VCaP (cell line): ENCODE measurements at regions not wholly inside any gene's neighbourhood (a gene's known extent, or its start where the extent isn't known, plus 50 kb on each side); places are given as distances from the start of the nearest gene placed in this dataset.

Experiments used
- H3K27ac ChIP-seq: fragments of 450-650 bp; 2 replicates; pipeline ENCODE4 v1.5.1; 2017
- TF ChIP-seq, protein P1 (sequence below): fragments of 450-650 bp; conservative IDR thresholded peaks from 2 replicates; pipeline ENCODE4 v1.5.1; 2017; ENCODE audit warnings: mild to moderate bottlenecking, moderate library complexity

DNA sequence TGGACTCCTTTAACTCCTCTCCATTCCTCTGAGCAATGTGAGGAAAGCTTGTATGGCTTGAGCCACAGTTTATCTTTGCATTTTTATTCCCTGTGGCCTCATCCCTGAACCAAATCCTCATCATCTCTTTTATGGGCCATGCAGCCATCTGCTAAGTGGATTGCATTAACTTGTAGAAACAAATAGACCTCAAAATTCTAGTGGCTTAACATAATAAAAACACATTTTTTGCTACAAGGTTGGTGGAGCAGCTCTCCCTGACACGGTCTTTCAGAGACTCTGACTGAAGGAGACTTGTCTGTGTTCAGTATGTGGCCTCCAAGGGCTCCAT lies 135.3 kb downstream of the RPL22L1 start:
- TF ChIP-seq, protein P1, sequence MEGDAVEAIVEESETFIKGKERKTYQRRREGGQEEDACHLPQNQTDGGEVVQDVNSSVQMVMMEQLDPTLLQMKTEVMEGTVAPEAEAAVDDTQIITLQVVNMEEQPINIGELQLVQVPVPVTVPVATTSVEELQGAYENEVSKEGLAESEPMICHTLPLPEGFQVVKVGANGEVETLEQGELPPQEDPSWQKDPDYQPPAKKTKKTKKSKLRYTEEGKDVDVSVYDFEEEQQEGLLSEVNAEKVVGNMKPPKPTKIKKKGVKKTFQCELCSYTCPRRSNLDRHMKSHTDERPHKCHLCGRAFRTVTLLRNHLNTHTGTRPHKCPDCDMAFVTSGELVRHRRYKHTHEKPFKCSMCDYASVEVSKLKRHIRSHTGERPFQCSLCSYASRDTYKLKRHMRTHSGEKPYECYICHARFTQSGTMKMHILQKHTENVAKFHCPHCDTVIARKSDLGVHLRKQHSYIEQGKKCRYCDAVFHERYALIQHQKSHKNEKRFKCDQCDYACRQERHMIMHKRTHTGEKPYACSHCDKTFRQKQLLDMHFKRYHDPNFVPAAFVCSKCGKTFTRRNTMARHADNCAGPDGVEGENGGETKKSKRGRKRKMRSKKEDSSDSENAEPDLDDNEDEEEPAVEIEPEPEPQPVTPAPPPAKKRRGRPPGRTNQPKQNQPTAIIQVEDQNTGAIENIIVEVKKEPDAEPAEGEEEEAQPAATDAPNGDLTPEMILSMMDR: no peak
- no peak overlapping the region for H3K27ac ChIP-seq

DNA sequence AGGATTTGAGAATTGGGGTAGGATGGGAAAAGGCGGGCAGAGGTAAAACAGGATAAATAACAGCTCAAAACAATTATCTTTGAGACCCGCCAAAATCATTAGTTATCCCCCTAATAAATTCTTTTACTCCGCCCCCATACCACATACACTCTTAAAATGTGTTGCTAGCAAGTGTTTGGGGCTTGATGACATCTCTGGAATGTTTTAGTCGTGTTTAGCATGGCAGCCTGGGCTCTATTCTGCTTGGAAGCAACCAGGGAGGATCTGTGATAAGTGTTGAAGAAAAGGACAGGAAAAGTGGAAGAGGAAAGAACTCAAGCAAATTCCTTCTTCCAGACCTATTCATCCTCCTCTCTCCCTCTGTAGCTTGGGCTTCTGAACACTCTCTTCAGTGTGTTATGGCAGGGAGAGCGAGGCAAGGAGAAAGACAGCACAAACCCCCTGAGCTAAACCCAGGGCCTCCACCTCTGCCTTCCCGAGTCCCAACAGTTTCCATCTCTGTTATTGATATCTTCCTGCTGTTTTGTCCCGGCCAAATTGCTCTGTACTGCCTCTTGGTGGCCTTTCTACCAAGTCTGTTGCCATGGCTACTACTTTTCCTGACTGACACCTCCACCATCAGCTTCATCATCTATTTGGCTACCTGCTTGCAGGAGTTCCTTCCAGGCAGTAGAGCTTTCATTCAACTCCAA lies 135.8 kb downstream of the RPL22L1 start:
- no peak overlapping the region for H3K27ac ChIP-seq
- TF ChIP-seq, protein P1: no peak

DNA sequence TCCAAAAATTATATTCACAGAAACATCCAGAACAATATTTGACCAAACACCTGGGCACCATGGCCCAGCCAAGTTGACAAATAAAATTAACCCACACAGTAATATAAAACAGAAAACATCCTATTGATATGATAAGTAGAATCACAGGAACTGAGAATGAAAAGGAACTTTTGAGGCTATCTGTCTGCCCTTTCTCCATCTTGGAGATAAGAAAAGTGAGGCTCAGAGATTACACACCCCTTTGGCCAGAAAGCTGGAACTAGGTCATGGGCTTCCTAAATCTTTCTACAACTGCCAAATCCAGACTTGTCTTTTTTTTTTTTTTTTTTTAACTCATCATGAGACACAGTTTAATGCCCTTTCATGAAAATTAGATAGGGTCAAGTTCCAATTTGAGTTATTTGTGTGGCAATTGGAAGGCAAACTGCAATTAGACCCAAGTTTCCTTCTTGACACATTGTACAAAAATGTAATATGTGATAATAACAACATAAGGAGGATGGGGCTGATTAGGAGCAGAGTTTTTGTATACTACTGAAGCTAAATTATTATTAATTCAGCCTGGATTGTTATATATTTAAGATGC lies 137.2 kb downstream of the RPL22L1 start:
- no peak overlapping the region for H3K27ac ChIP-seq

DNA sequence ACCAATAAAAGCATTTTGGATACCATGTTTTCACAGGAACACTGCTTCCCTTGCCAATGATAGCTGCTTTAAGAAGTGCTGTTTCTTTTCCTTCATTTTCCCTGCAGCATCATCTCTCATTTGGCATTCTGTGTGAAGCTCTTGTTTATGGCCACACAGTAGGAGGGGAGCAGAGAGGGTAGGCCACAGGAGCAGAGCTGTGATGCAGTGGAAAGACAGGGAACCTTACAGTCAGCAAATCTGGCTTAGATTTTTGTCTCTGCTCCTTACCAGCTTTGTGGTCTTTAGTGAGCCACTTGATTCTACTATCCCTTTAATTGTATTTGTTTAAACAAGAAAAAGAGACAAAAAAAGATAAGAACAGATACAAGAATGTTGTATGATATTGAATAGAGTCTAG lies 138.7 kb downstream of the RPL22L1 start:
- no peak overlapping the region for H3K27ac ChIP-seq
- TF ChIP-seq, protein P1: no peak

More for the DNA sequence above, 137.2 kb downstream of the RPL22L1 start:
- TF ChIP-seq, protein P1: no peak

DNA sequence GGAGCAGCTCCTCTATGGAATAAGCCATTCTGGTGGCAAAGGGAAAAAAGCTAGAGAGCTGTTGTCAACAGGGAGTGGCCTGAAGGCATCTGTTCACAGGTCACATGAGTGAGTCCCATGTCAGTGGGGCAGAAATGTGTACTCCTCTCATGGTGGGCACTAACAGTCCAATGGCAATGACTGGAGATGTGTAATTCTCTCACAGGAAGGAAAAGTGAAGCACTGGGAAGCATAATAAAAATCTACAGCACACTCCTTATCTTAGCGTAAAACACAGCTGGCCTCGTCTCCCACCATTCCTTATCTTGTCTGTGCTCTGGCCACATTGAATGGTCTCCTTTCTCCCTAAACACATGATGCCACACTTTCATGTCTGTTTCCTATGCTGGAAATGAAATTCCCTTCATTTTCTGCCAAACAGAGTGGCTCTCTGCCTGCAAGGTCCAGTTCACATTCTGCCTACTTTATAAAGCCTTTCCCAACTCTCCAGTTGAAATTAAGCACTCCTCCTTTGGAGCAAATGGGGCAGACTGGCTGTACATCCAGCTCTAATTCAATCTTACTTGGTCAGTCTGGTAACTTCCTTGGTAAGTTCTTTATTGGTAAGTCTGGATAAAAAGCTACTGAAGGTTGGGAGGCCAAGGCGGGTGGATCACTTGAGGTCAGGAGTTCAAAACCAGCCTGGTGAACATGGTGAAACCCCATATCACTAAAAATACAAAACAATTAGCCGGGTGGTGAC lies 139.8 kb downstream of the RPL22L1 start:
- TF ChIP-seq, protein P1: no peak
- H3K27ac ChIP-seq: no peak overlapping the region

DNA sequence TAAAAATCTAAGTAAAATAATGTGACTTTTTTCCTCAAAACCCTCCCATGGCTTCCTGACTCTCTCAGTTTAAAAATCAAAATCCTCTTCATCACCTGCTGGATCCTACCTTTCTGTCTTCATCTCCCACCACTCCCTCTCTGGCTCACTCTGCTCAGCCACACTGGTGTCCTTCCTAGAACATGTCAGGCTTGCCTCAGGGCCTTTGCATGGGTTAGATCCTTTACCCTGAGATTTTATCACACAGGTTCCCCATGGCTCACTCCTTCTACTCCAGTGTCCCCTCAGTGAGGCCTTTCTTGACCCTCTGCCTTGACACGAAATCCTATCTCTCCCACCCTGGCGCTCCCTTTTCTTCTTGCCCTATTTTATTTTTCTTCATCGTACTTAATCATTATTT lies 141.8 kb downstream of the RPL22L1 start:
- no peak overlapping the region for H3K27ac ChIP-seq
- TF ChIP-seq, protein P1: no peak

DNA sequence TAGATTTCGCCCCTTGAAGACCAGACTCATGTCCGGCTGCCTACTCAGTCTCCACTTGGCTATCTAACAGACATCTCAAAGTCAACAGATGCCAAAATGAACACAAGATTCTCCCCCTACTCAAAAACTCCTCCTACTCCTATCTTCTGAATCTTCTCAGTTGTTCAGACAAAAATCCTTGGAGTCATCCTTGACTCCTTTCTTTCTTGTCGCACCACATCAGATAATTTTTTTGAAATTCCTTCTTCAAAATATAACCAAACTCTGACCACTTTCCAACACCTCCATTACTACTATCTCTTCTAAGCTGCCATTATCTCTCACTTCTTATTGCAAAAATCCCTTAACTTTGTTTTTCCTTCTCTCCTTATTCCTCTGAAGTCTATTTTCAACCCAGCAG lies 141.9 kb upstream of the SLC7A14 start:
- no peak overlapping the region for H3K27ac ChIP-seq
- TF ChIP-seq, protein P1: no peak
